HL-60 (cell line): ENCODE measurements at regions not wholly inside any gene's neighbourhood (a gene's known extent, or its start where the extent isn't known, plus 50 kb on each side); places are given as distances from the start of the nearest gene placed in this dataset. TPM values are rescaled to one million over a fixed set of nuclear protein-coding genes. Genes with fewer than 3 reads are reported as not detected.

ENCODE experiments used
- DNase-seq, 2 experiments: peaks; one replicate each; pipeline ENCODE4 v3.0.0-alpha.2; 2010 to 2020; ENCODE audit warnings: low read depth in 1 of 2, low spot score in 1 of 2
- H3K27ac ChIP-seq: fragments of 250-450 bp; sonication (Bioruptor Pico); replicated peaks from 2 replicates; pipeline ENCODE4 v1.5.1; 2020; ENCODE audit warnings: mild to moderate bottlenecking, moderate library complexity
- H3K27me3 ChIP-seq: fragments of 250-450 bp; sonication (Bioruptor Pico); 2 replicates; pipeline ENCODE4 v1.5.1; 2021; ENCODE audit warnings: mild to moderate bottlenecking, moderate library complexity; ENCODE audit not compliant: insufficient read depth, poor library complexity, severe bottlenecking
- H3K4me3 ChIP-seq: replicated peaks from 2 replicates; pipeline ENCODE4 v1.5.1; 2011; ENCODE audit warnings: mild to moderate bottlenecking, control low read depth, low read length; ENCODE audit not compliant: insufficient read depth
- GABPA ChIP-seq: IDR thresholded peaks from 2 replicates; pipeline ENCODE4 v1.6.1; 2012; ENCODE audit warnings: low read depth
- POLR2AphosphoS5 ChIP-seq: IDR thresholded peaks from 2 replicates; pipeline ENCODE4 v1.6.1; 2012; ENCODE audit warnings: low read depth
- SPI1 ChIP-seq: IDR thresholded peaks from 2 replicates; pipeline ENCODE4 v1.6.1; 2012; ENCODE audit warnings: low read depth, mild to moderate bottlenecking, borderline replicate concordance
- microRNA-seq: library from miRNA; unstranded; fragments of <30 nt; microRNA quantifications from one replicate; pipeline ENCODE4, GENCODE V29; 2018
- TF ChIP-seq, protein P1 (sequence below): IDR thresholded peaks from 2 replicates; pipeline ENCODE4 v1.6.1; 2012; ENCODE audit warnings: low read depth; ENCODE audit not compliant: insufficient replicate concordance
- TF ChIP-seq, protein P2 (sequence below): IDR thresholded peaks from one replicate; pipeline ENCODE4 v1.5.1; 2011; ENCODE audit warnings: low read length, control low read depth, inconsistent platforms; ENCODE audit not compliant: insufficient read depth

DNA sequence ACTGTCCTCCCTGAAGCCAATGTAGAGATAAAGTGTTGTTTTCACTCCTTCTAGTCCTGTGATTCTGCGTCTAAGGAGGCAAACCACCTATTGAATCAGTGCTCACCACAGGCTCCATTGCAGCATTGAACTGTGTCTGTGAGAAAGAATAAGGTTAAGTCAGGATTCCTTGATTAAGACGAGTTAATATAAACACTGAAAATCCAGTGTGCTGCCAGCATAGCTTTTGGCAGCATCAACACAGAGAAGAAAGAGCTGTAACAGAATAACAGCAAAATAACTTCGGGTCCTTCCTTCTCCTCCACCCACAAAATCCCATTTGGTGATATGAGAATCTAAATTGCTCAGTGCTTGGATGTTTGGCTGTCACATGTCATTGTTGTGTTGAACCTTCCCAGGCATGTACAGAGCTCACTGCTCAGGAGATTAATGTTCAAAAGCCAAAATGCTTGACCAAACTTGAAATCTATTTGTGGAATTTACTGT is 185.2 kb upstream of the DDI1 start:
- H3K27ac ChIP-seq, result no peak overlapping the region
- no peak for DNase-seq
- H3K27me3 ChIP-seq, result no peaks in the 10 kb centered on the region
- H3K4me3 ChIP-seq, result no peak overlapping the region
- no peak for TF ChIP-seq GABPA
- TF ChIP-seq, protein P1, sequence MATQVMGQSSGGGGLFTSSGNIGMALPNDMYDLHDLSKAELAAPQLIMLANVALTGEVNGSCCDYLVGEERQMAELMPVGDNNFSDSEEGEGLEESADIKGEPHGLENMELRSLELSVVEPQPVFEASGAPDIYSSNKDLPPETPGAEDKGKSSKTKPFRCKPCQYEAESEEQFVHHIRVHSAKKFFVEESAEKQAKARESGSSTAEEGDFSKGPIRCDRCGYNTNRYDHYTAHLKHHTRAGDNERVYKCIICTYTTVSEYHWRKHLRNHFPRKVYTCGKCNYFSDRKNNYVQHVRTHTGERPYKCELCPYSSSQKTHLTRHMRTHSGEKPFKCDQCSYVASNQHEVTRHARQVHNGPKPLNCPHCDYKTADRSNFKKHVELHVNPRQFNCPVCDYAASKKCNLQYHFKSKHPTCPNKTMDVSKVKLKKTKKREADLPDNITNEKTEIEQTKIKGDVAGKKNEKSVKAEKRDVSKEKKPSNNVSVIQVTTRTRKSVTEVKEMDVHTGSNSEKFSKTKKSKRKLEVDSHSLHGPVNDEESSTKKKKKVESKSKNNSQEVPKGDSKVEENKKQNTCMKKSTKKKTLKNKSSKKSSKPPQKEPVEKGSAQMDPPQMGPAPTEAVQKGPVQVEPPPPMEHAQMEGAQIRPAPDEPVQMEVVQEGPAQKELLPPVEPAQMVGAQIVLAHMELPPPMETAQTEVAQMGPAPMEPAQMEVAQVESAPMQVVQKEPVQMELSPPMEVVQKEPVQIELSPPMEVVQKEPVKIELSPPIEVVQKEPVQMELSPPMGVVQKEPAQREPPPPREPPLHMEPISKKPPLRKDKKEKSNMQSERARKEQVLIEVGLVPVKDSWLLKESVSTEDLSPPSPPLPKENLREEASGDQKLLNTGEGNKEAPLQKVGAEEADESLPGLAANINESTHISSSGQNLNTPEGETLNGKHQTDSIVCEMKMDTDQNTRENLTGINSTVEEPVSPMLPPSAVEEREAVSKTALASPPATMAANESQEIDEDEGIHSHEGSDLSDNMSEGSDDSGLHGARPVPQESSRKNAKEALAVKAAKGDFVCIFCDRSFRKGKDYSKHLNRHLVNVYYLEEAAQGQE, result no peak
- TF ChIP-seq POLR2AphosphoS5, result no peak
- TF ChIP-seq, protein P2, sequence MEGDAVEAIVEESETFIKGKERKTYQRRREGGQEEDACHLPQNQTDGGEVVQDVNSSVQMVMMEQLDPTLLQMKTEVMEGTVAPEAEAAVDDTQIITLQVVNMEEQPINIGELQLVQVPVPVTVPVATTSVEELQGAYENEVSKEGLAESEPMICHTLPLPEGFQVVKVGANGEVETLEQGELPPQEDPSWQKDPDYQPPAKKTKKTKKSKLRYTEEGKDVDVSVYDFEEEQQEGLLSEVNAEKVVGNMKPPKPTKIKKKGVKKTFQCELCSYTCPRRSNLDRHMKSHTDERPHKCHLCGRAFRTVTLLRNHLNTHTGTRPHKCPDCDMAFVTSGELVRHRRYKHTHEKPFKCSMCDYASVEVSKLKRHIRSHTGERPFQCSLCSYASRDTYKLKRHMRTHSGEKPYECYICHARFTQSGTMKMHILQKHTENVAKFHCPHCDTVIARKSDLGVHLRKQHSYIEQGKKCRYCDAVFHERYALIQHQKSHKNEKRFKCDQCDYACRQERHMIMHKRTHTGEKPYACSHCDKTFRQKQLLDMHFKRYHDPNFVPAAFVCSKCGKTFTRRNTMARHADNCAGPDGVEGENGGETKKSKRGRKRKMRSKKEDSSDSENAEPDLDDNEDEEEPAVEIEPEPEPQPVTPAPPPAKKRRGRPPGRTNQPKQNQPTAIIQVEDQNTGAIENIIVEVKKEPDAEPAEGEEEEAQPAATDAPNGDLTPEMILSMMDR, result no peak
- TF ChIP-seq SPI1, result no peak

Small RNA genes in the stretch of these regions (microRNA-seq; reads per million reads assigned to microRNA genes)
- gene MIR4693, result not detected
